ENCODE measurements at regions not wholly inside any gene's neighbourhood (a gene's known extent, or its start where the extent isn't known, plus 50 kb on each side); places are given as distances from the start of the nearest gene placed in this dataset.

DNA sequence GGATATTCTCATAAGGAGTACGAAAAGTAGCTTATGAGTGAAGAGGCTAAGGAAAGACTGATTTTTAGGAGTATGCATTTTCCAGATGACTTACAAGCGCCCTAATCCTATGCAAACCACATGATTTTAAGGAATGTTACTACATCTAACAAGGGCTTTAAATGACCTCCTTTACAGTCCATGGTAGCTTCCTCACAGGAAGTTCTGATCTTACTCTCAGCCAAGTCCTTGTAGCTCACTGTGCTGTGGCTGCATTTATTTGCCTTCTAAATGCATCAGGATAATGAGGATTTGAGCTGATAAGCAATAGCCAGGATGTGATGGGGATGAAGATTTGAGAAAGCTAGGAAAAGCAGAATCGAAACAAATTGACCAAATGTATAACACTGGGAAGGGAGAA is 896.0 kb downstream of the MCTP2 start:
- Histone ChIP-seq H2AFZ (ENCODE audit: insufficient read depth, low read length, poor library complexity) (no peak overlapping the region), H3K23ac (ENCODE audit: low read length) (no peak overlapping the region), H4K91ac (ENCODE audit: low read depth, low read length) (no peak overlapping the region), H3K79me2 (ENCODE audit: control insufficient read depth, insufficient read depth, low read length, poor library complexity) (no peaks in the 10 kb centered on the region), H2BK120ac (ENCODE audit: insufficient read depth, low read length, poor library complexity) (no peak overlapping the region), H2BK12ac (ENCODE audit: low read length) (no peak overlapping the region), H3K4me3 (ENCODE audit: low read depth, low read length) (no peak overlapping the region), H3K36me3 (ENCODE audit: control insufficient read depth in 1 of 2, insufficient read depth in 2 of 2, low read length in 2 of 2) (no peaks in the 10 kb centered on the region), H3K79me1 (ENCODE audit: low read length) (no peaks in the 10 kb centered on the region), H3K14ac (ENCODE audit: low read length) (no peak overlapping the region), H3K27me3 (ENCODE audit: insufficient read depth, low read length) (no peaks in the 10 kb centered on the region), H3K27ac (ENCODE audit: low read depth, low read length) (no peak overlapping the region), H3K4me2 (ENCODE audit: low read length) (no peak overlapping the region), H2AK5ac (ENCODE audit: low read length) (no peak overlapping the region), H4K12ac (ENCODE audit: low read depth, low read length) (no peak overlapping the region), H3K9me3 (ENCODE audit: insufficient read depth, low read depth, low read length) (no peaks in the 10 kb centered on the region), H3K9ac (ENCODE audit: low read length) (no peak overlapping the region), H3K4ac (ENCODE audit: low read depth, low read length) (no peak overlapping the region), H3K18ac (ENCODE audit: low read length) (no peak overlapping the region), H2BK5ac (ENCODE audit: low read depth, low read length, poor library complexity) (no peak overlapping the region), H3K4me1 (ENCODE audit: control insufficient read depth in 1 of 2, insufficient read depth in 2 of 2, low read length in 2 of 2) (no peaks in the 10 kb centered on the region), H4K8ac (ENCODE audit: low read depth, low read length) (no peak overlapping the region)
- DNase-seq: no peak
- no CpG with 5 or more reads among the region's 3 CpGs for WGBS (ENCODE audit: extremely low coverage, insufficient coverage, insufficient read length)

DNA sequence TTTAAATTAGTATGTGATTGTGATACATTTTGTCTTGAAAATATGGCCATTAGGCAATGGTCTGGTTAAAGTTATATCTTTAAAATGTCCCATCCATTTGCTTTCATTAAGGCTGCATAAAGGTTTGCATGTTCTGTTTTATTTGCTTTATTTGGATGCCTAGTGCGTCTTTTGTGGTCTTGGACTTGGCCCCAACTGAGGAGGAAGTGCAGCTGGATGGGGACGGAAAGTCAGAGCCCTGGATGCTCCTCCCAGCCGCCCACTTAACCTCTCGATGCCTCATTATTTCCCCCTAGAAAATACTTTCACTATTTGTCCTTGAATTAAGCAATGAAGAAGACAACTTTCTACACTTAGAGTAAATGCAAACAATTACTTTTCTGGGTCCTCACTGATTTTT is 898.2 kb downstream of the MCTP2 start:
- Histone ChIP-seq H3K4me3 (ENCODE audit: low read depth, low read length) (no peak overlapping the region), H3K27ac (ENCODE audit: low read depth, low read length) (no peak overlapping the region), H3K4ac (ENCODE audit: low read depth, low read length) (no peak overlapping the region), H3K27me3 (ENCODE audit: insufficient read depth, low read length) (no peaks in the 10 kb centered on the region), H4K91ac (ENCODE audit: low read depth, low read length) (no peak overlapping the region), H4K8ac (ENCODE audit: low read depth, low read length) (no peak overlapping the region), H3K79me2 (ENCODE audit: control insufficient read depth, insufficient read depth, low read length, poor library complexity) (no peaks in the 10 kb centered on the region), H2AK5ac (ENCODE audit: low read length) (no peak overlapping the region), H3K9ac (ENCODE audit: low read length) (no peak overlapping the region), H3K36me3 (ENCODE audit: control insufficient read depth in 1 of 2, insufficient read depth in 2 of 2, low read length in 2 of 2) (no peaks in the 10 kb centered on the region), H3K18ac (ENCODE audit: low read length) (no peak overlapping the region), H3K4me2 (ENCODE audit: low read length) (no peak overlapping the region), H3K4me1 (ENCODE audit: control insufficient read depth in 1 of 2, insufficient read depth in 2 of 2, low read length in 2 of 2) (no peaks in the 10 kb centered on the region), H2AFZ (ENCODE audit: insufficient read depth, low read length, poor library complexity) (no peak overlapping the region), H3K14ac (ENCODE audit: low read length) (no peak overlapping the region), H3K9me3 (ENCODE audit: insufficient read depth, low read depth, low read length) (no peaks in the 10 kb centered on the region), H3K23ac (ENCODE audit: low read length) (no peak overlapping the region), H4K12ac (ENCODE audit: low read depth, low read length) (no peak overlapping the region), H2BK12ac (ENCODE audit: low read length) (no peak overlapping the region), H2BK120ac (ENCODE audit: insufficient read depth, low read length, poor library complexity) (no peak overlapping the region), H3K79me1 (ENCODE audit: low read length) (no peaks in the 10 kb centered on the region), H2BK5ac (ENCODE audit: low read depth, low read length, poor library complexity) (no peak overlapping the region)
- WGBS (ENCODE audit: extremely low coverage, insufficient coverage, insufficient read length): no CpG with 5 or more reads among the region's 4 CpGs
- DNase-seq: no peak

DNA sequence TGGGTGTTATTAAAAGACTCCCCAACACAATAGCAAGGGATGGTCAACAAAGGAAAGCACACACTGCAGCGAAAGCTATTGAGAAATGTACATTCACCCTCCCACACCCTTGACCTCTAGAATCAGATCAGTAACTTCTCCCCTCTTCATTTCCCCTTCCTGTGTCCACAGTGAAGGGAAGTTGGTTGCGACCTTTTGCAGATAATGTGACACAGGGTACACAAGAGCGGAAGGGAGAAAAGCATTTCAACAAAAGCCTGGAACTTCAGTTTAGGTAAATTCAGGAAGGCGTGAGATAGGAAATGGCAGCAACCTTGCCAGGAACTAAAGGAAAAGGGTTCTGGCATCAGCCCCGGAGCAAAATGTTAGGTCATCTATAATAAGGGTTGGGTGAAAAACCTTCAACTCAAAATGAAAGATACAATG is 899.8 kb downstream of the MCTP2 start:
- H3K4me2 ChIP-seq (ENCODE audit: low read length): no peak overlapping the region
- H2BK120ac ChIP-seq (ENCODE audit: insufficient read depth, low read length, poor library complexity): no peak overlapping the region
- H2BK5ac ChIP-seq (ENCODE audit: low read depth, low read length, poor library complexity): no peak overlapping the region
- H3K9ac ChIP-seq (ENCODE audit: low read length): no peak overlapping the region
- no peak overlapping the region for H4K8ac ChIP-seq (ENCODE audit: low read depth, low read length)
- H3K36me3 ChIP-seq (ENCODE audit: control insufficient read depth in 1 of 2, insufficient read depth in 2 of 2, low read length in 2 of 2): no peaks in the 10 kb centered on the region
- no peak for DNase-seq
- no peak overlapping the region for H3K4me3 ChIP-seq (ENCODE audit: low read depth, low read length)
- H3K4me1 ChIP-seq (ENCODE audit: control insufficient read depth in 1 of 2, insufficient read depth in 2 of 2, low read length in 2 of 2): no peaks in the 10 kb centered on the region
- no peak overlapping the region for H2AFZ ChIP-seq (ENCODE audit: insufficient read depth, low read length, poor library complexity)
- no peak overlapping the region for H3K4ac ChIP-seq (ENCODE audit: low read depth, low read length)
- no peak overlapping the region for H4K12ac ChIP-seq (ENCODE audit: low read depth, low read length)
- H3K23ac ChIP-seq (ENCODE audit: low read length): no peak overlapping the region
- no CpG with 5 or more reads among the region's 5 CpGs for WGBS (ENCODE audit: extremely low coverage, insufficient coverage, insufficient read length)
- no peak overlapping the region for H4K91ac ChIP-seq (ENCODE audit: low read depth, low read length)
- H3K14ac ChIP-seq (ENCODE audit: low read length): no peak overlapping the region
- H2AK5ac ChIP-seq (ENCODE audit: low read length): no peak overlapping the region
- no peak overlapping the region for H2BK12ac ChIP-seq (ENCODE audit: low read length)
- H3K79me2 ChIP-seq (ENCODE audit: control insufficient read depth, insufficient read depth, low read length, poor library complexity): no peaks in the 10 kb centered on the region
- H3K27me3 ChIP-seq (ENCODE audit: insufficient read depth, low read length): no peaks in the 10 kb centered on the region
- H3K9me3 ChIP-seq (ENCODE audit: insufficient read depth, low read depth, low read length): no peaks in the 10 kb centered on the region
- H3K27ac ChIP-seq (ENCODE audit: low read depth, low read length): no peak overlapping the region
- H3K18ac ChIP-seq (ENCODE audit: low read length): no peak overlapping the region
- no peaks in the 10 kb centered on the region for H3K79me1 ChIP-seq (ENCODE audit: low read length)

DNA sequence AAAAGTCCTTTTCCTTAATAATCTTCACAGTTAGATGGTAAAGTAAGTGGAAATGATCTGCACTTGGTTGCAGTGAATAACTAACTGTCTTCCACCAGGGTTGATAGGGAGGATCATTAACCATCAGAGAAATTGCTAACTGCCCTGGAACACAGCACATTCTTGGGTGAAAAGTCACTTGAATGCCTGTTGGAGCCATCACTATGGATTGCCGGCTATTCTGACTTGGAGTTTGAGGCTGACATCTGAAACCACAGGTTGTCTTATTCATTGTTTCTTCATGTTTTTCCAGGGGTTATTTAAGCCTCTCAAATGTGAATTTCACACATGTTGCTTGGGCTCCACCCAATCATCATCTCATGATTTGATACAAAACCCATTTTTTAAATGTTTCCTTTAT is 901.4 kb downstream of the MCTP2 start:
- no peaks in the 10 kb centered on the region for H3K79me1 ChIP-seq (ENCODE audit: low read length)
- no peak overlapping the region for H4K91ac ChIP-seq (ENCODE audit: low read depth, low read length)
- no peak overlapping the region for H3K9ac ChIP-seq (ENCODE audit: low read length)
- no peak overlapping the region for H3K27ac ChIP-seq (ENCODE audit: low read depth, low read length)
- H4K12ac ChIP-seq (ENCODE audit: low read depth, low read length): no peak overlapping the region
- peak; percentile 7 to 67 for DNase-seq
- no peak overlapping the region for H2AK5ac ChIP-seq (ENCODE audit: low read length)
- no peak overlapping the region for H3K4me3 ChIP-seq (ENCODE audit: low read depth, low read length)
- no peak overlapping the region for H3K4me2 ChIP-seq (ENCODE audit: low read length)
- H2BK12ac ChIP-seq (ENCODE audit: low read length): no peak overlapping the region
- H3K4ac ChIP-seq (ENCODE audit: low read depth, low read length): no peak overlapping the region
- no peak overlapping the region for H3K14ac ChIP-seq (ENCODE audit: low read length)
- H3K27me3 ChIP-seq (ENCODE audit: insufficient read depth, low read length): no peaks in the 10 kb centered on the region
- no peaks in the 10 kb centered on the region for H3K79me2 ChIP-seq (ENCODE audit: control insufficient read depth, insufficient read depth, low read length, poor library complexity)
- H3K9me3 ChIP-seq (ENCODE audit: insufficient read depth, low read depth, low read length): no peaks in the 10 kb centered on the region
- WGBS (ENCODE audit: extremely low coverage, insufficient coverage, insufficient read length): no CpG with 5 or more reads among the region's 1 CpG
- H3K4me1 ChIP-seq (ENCODE audit: control insufficient read depth in 1 of 2, insufficient read depth in 2 of 2, low read length in 2 of 2): no peaks in the 10 kb centered on the region
- H3K18ac ChIP-seq (ENCODE audit: low read length): no peak overlapping the region
- no peak overlapping the region for H2BK5ac ChIP-seq (ENCODE audit: low read depth, low read length, poor library complexity)
- no peak overlapping the region for H3K23ac ChIP-seq (ENCODE audit: low read length)
- H3K36me3 ChIP-seq (ENCODE audit: control insufficient read depth in 1 of 2, insufficient read depth in 2 of 2, low read length in 2 of 2): no peaks in the 10 kb centered on the region
- no peak overlapping the region for H2AFZ ChIP-seq (ENCODE audit: insufficient read depth, low read length, poor library complexity)
- H2BK120ac ChIP-seq (ENCODE audit: insufficient read depth, low read length, poor library complexity): no peak overlapping the region
- no peak overlapping the region for H4K8ac ChIP-seq (ENCODE audit: low read depth, low read length)

Data from trophoblast cell (in vitro differentiated cells and primary cell).